ENCODE measurements at regions not wholly inside any gene's neighbourhood (a gene's known extent, or its start where the extent isn't known, plus 50 kb on each side); places are given as distances from the start of the nearest gene placed in this dataset.

DNA sequence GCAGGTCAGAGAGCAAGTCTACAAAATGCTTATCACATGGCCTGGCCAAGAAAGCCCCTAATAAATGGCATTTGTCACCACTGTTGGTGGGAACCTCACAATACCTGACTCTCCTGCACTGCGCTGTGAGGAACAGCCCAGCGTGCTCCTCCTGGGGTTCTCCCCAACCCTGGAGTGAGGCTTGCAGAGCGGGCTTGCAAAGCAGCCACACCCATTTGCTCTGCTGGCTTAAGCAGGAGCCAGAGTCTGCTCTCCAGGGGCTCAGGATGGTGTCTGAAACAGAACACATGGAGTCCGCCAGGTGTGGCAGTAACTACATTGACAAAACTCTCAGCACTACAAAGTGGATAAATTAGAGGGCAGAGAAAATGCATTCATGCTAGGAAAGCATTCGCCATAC lies 331.0 kb upstream of the CCL2 start:
- TF ChIP-seq, protein P1, sequence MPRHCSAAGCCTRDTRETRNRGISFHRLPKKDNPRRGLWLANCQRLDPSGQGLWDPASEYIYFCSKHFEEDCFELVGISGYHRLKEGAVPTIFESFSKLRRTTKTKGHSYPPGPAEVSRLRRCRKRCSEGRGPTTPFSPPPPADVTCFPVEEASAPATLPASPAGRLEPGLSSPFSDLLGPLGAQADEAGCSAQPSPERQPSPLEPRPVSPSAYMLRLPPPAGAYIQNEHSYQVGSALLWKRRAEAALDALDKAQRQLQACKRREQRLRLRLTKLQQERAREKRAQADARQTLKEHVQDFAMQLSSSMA (CRISPR knock-in tag; IDR thresholded peaks at IDR 0.05), result no peak
- no peak for TF ChIP-seq ZNF33B (CRISPR knock-in tag; IDR thresholded peaks at IDR 0.05)
- no peak for TF ChIP-seq ZBTB7A (CRISPR knock-in tag; IDR thresholded peaks at IDR 0.05)
- no peak for TF ChIP-seq CTCF (CRISPR knock-in tag; IDR thresholded peaks at IDR 0.05)
- TF ChIP-seq ZNF792 (CRISPR knock-in tag; IDR thresholded peaks at IDR 0.05), result no peak

Measured in HepG2 (cell line).